ENCODE measurements at regions not wholly inside any gene's neighbourhood (a gene's known extent, or its start where the extent isn't known, plus 50 kb on each side); places are given as distances from the start of the nearest gene placed in this dataset.

DNA sequence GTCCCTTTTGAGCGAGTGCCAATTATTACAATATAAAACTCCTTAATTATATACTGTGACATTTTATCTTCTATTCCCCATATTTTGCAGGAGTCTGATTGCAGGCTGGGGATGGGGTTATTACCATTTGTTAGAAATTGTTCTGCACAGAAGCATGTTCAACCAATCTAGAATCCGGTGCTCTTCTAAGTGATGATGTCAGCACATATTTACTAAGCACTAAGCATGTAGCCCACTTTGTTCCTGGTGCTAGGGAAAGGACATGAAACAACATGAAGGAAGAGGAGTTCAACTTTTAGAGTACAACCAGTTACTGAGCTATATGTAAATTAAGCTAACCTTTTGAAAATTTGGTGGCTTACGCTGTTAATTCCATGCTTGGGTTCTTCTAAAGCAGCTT is 52.8 kb upstream of the IL1RAPL2 start:
- H3K4me3 ChIP-seq (ENCODE audit: low read length) = no peak overlapping the region
- H3K4me1 ChIP-seq (ENCODE audit: low read length) = no peaks in the 10 kb centered on the region
- no peak overlapping the region for H3K9ac ChIP-seq (ENCODE audit: low read length)
- H4K20me1 ChIP-seq (ENCODE audit: insufficient read depth, low read length) = no peaks in the 10 kb centered on the region
- TF ChIP-seq EZH2phosphoT487 (IDR thresholded peaks at IDR 0.05; ENCODE audit: low read depth) = no peak
- TF ChIP-seq, protein P1, sequence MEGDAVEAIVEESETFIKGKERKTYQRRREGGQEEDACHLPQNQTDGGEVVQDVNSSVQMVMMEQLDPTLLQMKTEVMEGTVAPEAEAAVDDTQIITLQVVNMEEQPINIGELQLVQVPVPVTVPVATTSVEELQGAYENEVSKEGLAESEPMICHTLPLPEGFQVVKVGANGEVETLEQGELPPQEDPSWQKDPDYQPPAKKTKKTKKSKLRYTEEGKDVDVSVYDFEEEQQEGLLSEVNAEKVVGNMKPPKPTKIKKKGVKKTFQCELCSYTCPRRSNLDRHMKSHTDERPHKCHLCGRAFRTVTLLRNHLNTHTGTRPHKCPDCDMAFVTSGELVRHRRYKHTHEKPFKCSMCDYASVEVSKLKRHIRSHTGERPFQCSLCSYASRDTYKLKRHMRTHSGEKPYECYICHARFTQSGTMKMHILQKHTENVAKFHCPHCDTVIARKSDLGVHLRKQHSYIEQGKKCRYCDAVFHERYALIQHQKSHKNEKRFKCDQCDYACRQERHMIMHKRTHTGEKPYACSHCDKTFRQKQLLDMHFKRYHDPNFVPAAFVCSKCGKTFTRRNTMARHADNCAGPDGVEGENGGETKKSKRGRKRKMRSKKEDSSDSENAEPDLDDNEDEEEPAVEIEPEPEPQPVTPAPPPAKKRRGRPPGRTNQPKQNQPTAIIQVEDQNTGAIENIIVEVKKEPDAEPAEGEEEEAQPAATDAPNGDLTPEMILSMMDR (IDR thresholded peaks at IDR 0.05; ENCODE audit: low read depth, low read length) = no peak
- no peaks in the 10 kb centered on the region for H3K27me3 ChIP-seq (ENCODE audit: low read depth, low read length)
- no peaks in the 10 kb centered on the region for H3K36me3 ChIP-seq (replicated peaks; ENCODE audit: low read depth, low read length)
- H2AFZ ChIP-seq (ENCODE audit: low read depth, low read length) = no peak overlapping the region
- no peaks in the 10 kb centered on the region for H3K79me2 ChIP-seq (ENCODE audit: low read length)
- H3K4me2 ChIP-seq (ENCODE audit: low read length) = no peak overlapping the region
- H3K27ac ChIP-seq (ENCODE audit: low read length) = no peak overlapping the region
- H3K9me3 ChIP-seq (ENCODE audit: insufficient read depth, low read length) = no peaks in the 10 kb centered on the region

DNA sequence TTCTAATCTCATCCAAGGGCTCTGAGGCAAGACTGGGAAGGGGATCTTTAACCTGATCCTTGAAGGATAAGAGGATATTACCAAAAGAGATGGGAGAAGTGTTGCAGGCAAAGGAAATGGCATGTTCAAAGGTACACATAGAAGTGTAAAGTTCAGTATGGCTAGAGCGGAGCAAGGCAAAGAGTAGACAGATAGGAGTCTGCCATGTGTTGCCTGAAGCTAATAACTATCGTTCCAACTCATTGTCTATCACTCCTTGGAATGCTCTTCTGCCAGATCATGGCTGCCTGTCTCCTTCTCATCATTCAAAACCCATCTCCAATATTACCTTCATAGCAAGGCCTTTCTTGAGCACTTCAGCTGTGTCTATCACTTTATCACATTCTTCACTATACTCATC is 55.2 kb upstream of the IL1RAPL2 start:
- no peak overlapping the region for H3K27ac ChIP-seq (ENCODE audit: low read length)
- no peaks in the 10 kb centered on the region for H3K4me1 ChIP-seq (ENCODE audit: low read length)
- H4K20me1 ChIP-seq (ENCODE audit: insufficient read depth, low read length) = no peaks in the 10 kb centered on the region
- no peaks in the 10 kb centered on the region for H3K79me2 ChIP-seq (ENCODE audit: low read length)
- no peak overlapping the region for H2AFZ ChIP-seq (ENCODE audit: low read depth, low read length)
- no peak for TF ChIP-seq EZH2phosphoT487 (IDR thresholded peaks at IDR 0.05; ENCODE audit: low read depth)
- TF ChIP-seq, protein P1 (IDR thresholded peaks at IDR 0.05; ENCODE audit: low read depth, low read length) = no peak
- no peak overlapping the region for H3K9ac ChIP-seq (ENCODE audit: low read length)
- H3K9me3 ChIP-seq (ENCODE audit: insufficient read depth, low read length) = no peaks in the 10 kb centered on the region
- H3K4me3 ChIP-seq (ENCODE audit: low read length) = no peak overlapping the region
- H3K36me3 ChIP-seq (replicated peaks; ENCODE audit: low read depth, low read length) = no peaks in the 10 kb centered on the region
- H3K4me2 ChIP-seq (ENCODE audit: low read length) = no peak overlapping the region
- H3K27me3 ChIP-seq (ENCODE audit: low read depth, low read length) = no peaks in the 10 kb centered on the region

GRCh38 chrX:104502460-104502859 is 63.5 kb upstream of the IL1RAPL2 start:
- Histone ChIP-seq H3K27me3 (ENCODE audit: low read depth, low read length) (no peaks in the 10 kb centered on the region), H3K4me2 (ENCODE audit: low read length) (no peak overlapping the region), H3K9ac (ENCODE audit: low read length) (no peak overlapping the region), H3K79me2 (ENCODE audit: low read length) (no peaks in the 10 kb centered on the region), H3K4me3 (ENCODE audit: low read length) (no peak overlapping the region), H2AFZ (ENCODE audit: low read depth, low read length) (no peak overlapping the region), H3K27ac (ENCODE audit: low read length) (no peak overlapping the region), H3K36me3 (replicated peaks; ENCODE audit: low read depth, low read length) (no peaks in the 10 kb centered on the region), H4K20me1 (ENCODE audit: insufficient read depth, low read length) (no peaks in the 10 kb centered on the region), H3K4me1 (ENCODE audit: low read length) (no peaks in the 10 kb centered on the region), H3K9me3 (ENCODE audit: insufficient read depth, low read length) (no peaks in the 10 kb centered on the region)
- TF ChIP-seq, protein P1 (IDR thresholded peaks at IDR 0.05; ENCODE audit: low read depth, low read length) = no peak
- TF ChIP-seq EZH2phosphoT487 (IDR thresholded peaks at IDR 0.05; ENCODE audit: low read depth) = no peak

GRCh38 chrX:104488811-104489210 is 77.2 kb upstream of the IL1RAPL2 start:
- no peak overlapping the region for H3K9ac ChIP-seq (ENCODE audit: low read length)
- H3K27ac ChIP-seq (ENCODE audit: low read length) = no peak overlapping the region
- no peaks in the 10 kb centered on the region for H3K79me2 ChIP-seq (ENCODE audit: low read length)
- H2AFZ ChIP-seq (ENCODE audit: low read depth, low read length) = no peak overlapping the region
- no peaks in the 10 kb centered on the region for H3K27me3 ChIP-seq (ENCODE audit: low read depth, low read length)
- no peaks in the 10 kb centered on the region for H4K20me1 ChIP-seq (ENCODE audit: insufficient read depth, low read length)
- no peak overlapping the region for H3K4me2 ChIP-seq (ENCODE audit: low read length)
- H3K9me3 ChIP-seq (ENCODE audit: insufficient read depth, low read length) = no peaks in the 10 kb centered on the region
- no peaks in the 10 kb centered on the region for H3K36me3 ChIP-seq (replicated peaks; ENCODE audit: low read depth, low read length)
- H3K4me3 ChIP-seq (ENCODE audit: low read length) = no peak overlapping the region
- TF ChIP-seq EZH2phosphoT487 (IDR thresholded peaks at IDR 0.05; ENCODE audit: low read depth) = no peak
- TF ChIP-seq, protein P1 (IDR thresholded peaks at IDR 0.05; ENCODE audit: low read depth, low read length) = no peak
- H3K4me1 ChIP-seq (ENCODE audit: low read length) = no peaks in the 10 kb centered on the region

All from OCI-LY3 (cell line).